DND-41 (cell line): ENCODE measurements at regions not wholly inside any gene's neighbourhood (a gene's known extent, or its start where the extent isn't known, plus 50 kb on each side); places are given as distances from the start of the nearest gene placed in this dataset.

Source experiments
- ATAC-seq: fragments of 200-7000 bp; cut with Tn5 transposase; 3 replicates; pipeline ENCODE4 v1.9.1; 2021; ENCODE audit warnings: low read depth; ENCODE audit not compliant: insufficient read depth
- DNase-seq: peaks from one replicate; pipeline ENCODE4 v3.0.0-alpha.2; 2020
- H2AFZ ChIP-seq: 2 replicates; pipeline ENCODE4 v1.6.0; 2012; ENCODE audit warnings: low read depth, low read length
- H3K27ac ChIP-seq: 2 replicates; pipeline ENCODE4 v1.5.1; 2012; ENCODE audit warnings: low read length, inconsistent platforms
- H3K27me3 ChIP-seq: fragments of 200-600 bp; sonication (generic); 2 replicates; pipeline ENCODE4 v1.6.0; 2012; ENCODE audit warnings: low read length, mild to moderate bottlenecking, inconsistent platforms; ENCODE audit not compliant: insufficient read depth, poor library complexity
- H3K36me3 ChIP-seq: 2 replicates; pipeline ENCODE4 v1.5.1; 2012; ENCODE audit warnings: low read length, inconsistent platforms; ENCODE audit not compliant: insufficient read depth
- H3K4me1 ChIP-seq: 2 replicates; pipeline ENCODE4 v1.5.1; 2012; ENCODE audit warnings: mild to moderate bottlenecking, low read length; ENCODE audit not compliant: insufficient read depth
- H3K4me2 ChIP-seq: 2 replicates; pipeline ENCODE4 v1.6.0; 2012; ENCODE audit warnings: mild to moderate bottlenecking, moderate library complexity, low read length, inconsistent platforms; ENCODE audit not compliant: insufficient read depth
- H3K4me3 ChIP-seq, 2 experiments: fragments of 200-600 bp in 1 of 2; shearing (Covaris generic) in 1 of 2; 2 replicates each; pipeline ENCODE4 v1.5.1; 2012 to 2016; ENCODE audit warnings: inconsistent platforms in 2 of 2, low read length in 2 of 2, mild to moderate bottlenecking in 2 of 2, low read depth in 1 of 2, moderate library complexity in 1 of 2
- H3K79me2 ChIP-seq: 2 replicates; pipeline ENCODE4 v1.6.0; 2012; ENCODE audit warnings: low read length, inconsistent platforms; ENCODE audit not compliant: insufficient read depth
- H3K9ac ChIP-seq: 2 replicates; pipeline ENCODE4 v1.6.0; 2012; ENCODE audit warnings: low read depth, mild to moderate bottlenecking, inconsistent platforms, low read length, moderate library complexity
- H3K9me3 ChIP-seq: 2 replicates; pipeline ENCODE4 v1.5.1; 2012; ENCODE audit warnings: low read length, moderate library complexity, mild to moderate bottlenecking, inconsistent platforms; ENCODE audit not compliant: insufficient read depth, severe bottlenecking
- H4K20me1 ChIP-seq: 2 replicates; pipeline ENCODE4 v1.6.0; 2012; ENCODE audit warnings: low read length; ENCODE audit not compliant: insufficient read depth
- CTCF ChIP-seq: IDR thresholded peaks from 2 replicates; pipeline ENCODE4 v1.5.1; 2012; ENCODE audit warnings: borderline replicate concordance, low read length, moderate library complexity, mild to moderate bottlenecking; ENCODE audit not compliant: poor library complexity, severe bottlenecking; ENCODE audit errors: extremely low read depth
- EZH2 ChIP-seq: IDR thresholded peaks from 3 replicates; pipeline ENCODE4 v1.6.1; 2012; ENCODE audit warnings: borderline replicate concordance, low read depth, mild to moderate bottlenecking, moderate library complexity, low read length, inconsistent platforms; ENCODE audit not compliant: severe bottlenecking

GRCh38 chr14:28875934-28876571, 109.5 kb downstream of the FOXG1 start:
- no peak overlapping the region for H3K4me2 ChIP-seq
- H3K36me3 ChIP-seq, result no peaks in the 10 kb centered on the region
- DNase-seq (no peak), ATAC-seq (no peak)
- no peaks in the 10 kb centered on the region for H4K20me1 ChIP-seq
- no peak overlapping the region for H3K4me3 ChIP-seq
- TF ChIP-seq CTCF, result no peak
- TF ChIP-seq EZH2, result no peak
- H3K9me3 ChIP-seq, result no peaks in the 10 kb centered on the region
- H3K27me3 ChIP-seq, result no peaks in the 10 kb centered on the region
- no peaks in the 10 kb centered on the region for H3K4me1 ChIP-seq
- no peak overlapping the region for H2AFZ ChIP-seq
- H3K79me2 ChIP-seq, result no peaks in the 10 kb centered on the region
- no peak overlapping the region for H3K27ac ChIP-seq
- H3K9ac ChIP-seq, result no peak overlapping the region

GRCh38 chr14:28876572-28876945, 110.0 kb downstream of the FOXG1 start:
- Histone ChIP-seq H3K9ac (no peak overlapping the region), H3K4me1 (no peaks in the 10 kb centered on the region), H2AFZ (no peak overlapping the region), H3K79me2 (no peaks in the 10 kb centered on the region), H3K4me2 (no peak overlapping the region), H3K27ac (no peak overlapping the region), H3K36me3 (no peaks in the 10 kb centered on the region), H4K20me1 (no peaks in the 10 kb centered on the region), H3K9me3 (no peaks in the 10 kb centered on the region), H3K4me3 (no peak overlapping the region), H3K27me3 (no peaks in the 10 kb centered on the region)
- ATAC-seq (no peak), DNase-seq (no peak)
- TF ChIP-seq EZH2 (no peak), CTCF (no peak)

- Histone ChIP-seq H3K4me3 (no peak overlapping the region), H3K27ac (no peak overlapping the region), H3K4me1 (no peaks in the 10 kb centered on the region), H3K9me3 (no peaks in the 10 kb centered on the region), H3K27me3 (no peaks in the 10 kb centered on the region), H3K79me2 (no peaks in the 10 kb centered on the region), H3K4me2 (no peak overlapping the region), H4K20me1 (no peaks in the 10 kb centered on the region), H3K36me3 (no peaks in the 10 kb centered on the region), H3K9ac (no peak overlapping the region), H2AFZ (no peak overlapping the region)
- ATAC-seq (no peak), DNase-seq (no peak)
- TF ChIP-seq CTCF (no peak), EZH2 (no peak)
Observed at GRCh38 chr14:28877923-28878322, 111.3 kb downstream of the FOXG1 start.
